C4-2B (cell line): ENCODE measurements at regions not wholly inside any gene's neighbourhood (a gene's known extent, or its start where the extent isn't known, plus 50 kb on each side); places are given as distances from the start of the nearest gene placed in this dataset.

Source experiments
- H3K27ac ChIP-seq: fragments of 450-650 bp; 2 replicates; pipeline ENCODE4 v1.5.1; 2017
- CTCF ChIP-seq: fragments of 450-650 bp; conservative IDR thresholded peaks from 2 replicates; pipeline ENCODE4 v1.5.1; 2017; ENCODE audit warnings: mild to moderate bottlenecking
- ZFX ChIP-seq: fragments of 450-650 bp; IDR thresholded peaks from 2 replicates; pipeline ENCODE4 v1.6.1; 2017

DNA sequence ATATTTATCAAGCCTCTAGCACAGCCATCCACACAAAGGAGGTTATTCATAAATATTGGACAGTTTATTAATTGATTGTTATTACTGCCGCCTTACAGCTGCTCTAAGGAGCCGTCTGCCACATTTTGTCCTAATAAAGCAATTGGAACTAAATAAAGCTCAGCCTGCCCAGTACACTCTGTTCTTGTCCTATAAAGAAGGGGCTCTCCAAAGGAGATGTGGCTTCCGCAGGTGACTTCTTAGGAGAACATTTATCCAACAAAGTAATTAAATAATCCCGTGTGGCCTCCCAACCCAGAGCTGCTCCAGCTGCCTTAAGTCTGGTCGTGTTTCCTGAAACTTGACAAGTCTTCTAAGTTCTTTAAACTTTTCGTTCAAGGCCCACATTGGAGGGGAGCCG, 497.7 kb downstream of the NPHP4 start:
- no peak for TF ChIP-seq CTCF
- no peak for TF ChIP-seq ZFX
- no peak overlapping the region for H3K27ac ChIP-seq

DNA sequence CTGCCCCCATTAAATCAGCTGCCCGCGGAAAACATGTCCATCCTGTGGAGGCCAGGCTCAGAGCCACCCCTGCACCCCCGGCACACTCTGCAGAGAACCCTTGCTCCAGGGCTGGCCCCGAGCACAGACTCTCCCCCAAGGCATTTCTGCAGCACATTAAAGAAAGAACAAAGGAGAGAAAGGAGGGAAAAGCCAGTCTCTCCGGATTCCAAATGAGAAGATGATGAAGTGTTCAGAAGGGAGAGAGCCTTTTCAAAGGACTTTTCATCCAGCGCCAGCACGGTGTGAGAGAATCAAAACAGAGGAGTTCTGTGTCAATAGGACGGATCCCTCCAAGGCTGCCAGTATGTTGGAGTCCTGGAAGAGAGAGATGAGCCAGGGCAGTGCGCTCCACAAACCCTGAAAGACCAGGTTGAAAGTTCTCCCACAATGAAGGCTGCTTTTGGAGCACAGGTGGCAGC, 498.3 kb downstream of the NPHP4 start:
- TF ChIP-seq CTCF (no peak), ZFX (no peak)
- H3K27ac ChIP-seq: no peak overlapping the region

DNA sequence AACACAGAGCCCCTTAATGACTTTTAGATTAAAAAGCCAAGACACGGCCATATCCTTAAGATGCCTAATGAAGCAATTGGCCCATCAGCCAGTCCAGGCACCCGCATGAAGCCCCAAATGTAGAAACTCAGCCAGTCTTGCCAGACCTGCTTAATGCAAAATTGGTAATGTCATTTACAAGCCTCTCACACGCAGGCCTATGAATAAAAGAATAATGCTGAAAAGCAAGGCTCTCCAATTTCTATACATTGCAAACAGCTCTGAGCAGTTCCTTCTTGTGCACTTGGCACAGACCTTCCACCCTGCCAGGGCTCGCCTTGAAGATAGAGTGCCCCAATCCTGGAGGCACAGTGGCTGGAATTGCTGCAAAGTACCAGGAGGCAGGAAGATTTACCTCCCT, 498.9 kb downstream of the NPHP4 start:
- H3K27ac ChIP-seq: no peak overlapping the region
- TF ChIP-seq ZFX (no peak), CTCF (no peak)

- no peak overlapping the region for H3K27ac ChIP-seq
- TF ChIP-seq CTCF (no peak), ZFX (no peak)
Observed at GRCh38 chr1:5492846-5493245, 499.4 kb downstream of the NPHP4 start.

GRCh38 chr1:5491207-5491904, 500.9 kb downstream of the NPHP4 start:
- TF ChIP-seq ZFX (no peak), CTCF (no peak)
- no peak overlapping the region for H3K27ac ChIP-seq

DNA sequence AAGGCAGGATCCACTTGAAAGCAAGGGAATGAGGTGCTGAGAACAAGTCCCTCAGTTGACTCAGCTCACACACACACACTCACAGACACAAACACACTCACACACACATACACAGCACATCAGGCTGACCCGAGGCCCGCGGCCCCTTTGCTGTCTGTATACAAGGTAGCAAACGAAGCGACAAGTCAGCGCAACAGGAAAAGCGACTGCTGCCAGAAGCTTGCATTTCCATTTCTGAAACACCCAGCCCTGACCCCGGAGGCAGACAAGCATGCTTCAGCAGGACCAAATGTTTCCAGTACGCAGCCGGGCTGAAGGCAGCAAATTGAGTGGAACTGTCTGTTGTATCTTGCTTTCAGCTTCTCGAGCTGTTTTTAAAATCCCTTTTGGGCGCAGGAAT, 501.6 kb downstream of the NPHP4 start:
- TF ChIP-seq ZFX (no peak), CTCF (no peak)
- H3K27ac ChIP-seq: no peak overlapping the region

DNA sequence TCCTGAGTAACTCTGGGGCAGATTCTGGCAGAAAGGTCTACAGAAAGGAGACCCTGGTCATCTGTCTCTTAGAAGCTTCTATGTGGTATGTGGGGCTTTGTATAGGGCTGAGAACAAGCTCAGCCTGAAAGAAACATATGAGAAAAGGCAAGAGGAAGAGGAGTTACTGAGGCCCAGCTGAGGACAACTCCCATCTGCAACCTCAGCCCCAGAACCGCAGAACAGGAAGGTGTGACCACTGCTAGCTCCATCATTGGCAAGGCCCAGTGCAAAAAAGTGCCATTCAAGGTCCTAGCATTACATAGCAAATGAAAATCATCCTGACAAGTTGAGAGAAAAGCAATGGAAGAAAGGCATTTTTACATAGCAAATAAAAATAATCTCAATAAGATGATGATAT, 503.8 kb downstream of the NPHP4 start:
- H3K27ac ChIP-seq: no peak overlapping the region
- no peak for TF ChIP-seq CTCF
- no peak for TF ChIP-seq ZFX
